ENCODE measurements at regions not wholly inside any gene's neighbourhood (a gene's known extent, or its start where the extent isn't known, plus 50 kb on each side); places are given as distances from the start of the nearest gene placed in this dataset.

DNA sequence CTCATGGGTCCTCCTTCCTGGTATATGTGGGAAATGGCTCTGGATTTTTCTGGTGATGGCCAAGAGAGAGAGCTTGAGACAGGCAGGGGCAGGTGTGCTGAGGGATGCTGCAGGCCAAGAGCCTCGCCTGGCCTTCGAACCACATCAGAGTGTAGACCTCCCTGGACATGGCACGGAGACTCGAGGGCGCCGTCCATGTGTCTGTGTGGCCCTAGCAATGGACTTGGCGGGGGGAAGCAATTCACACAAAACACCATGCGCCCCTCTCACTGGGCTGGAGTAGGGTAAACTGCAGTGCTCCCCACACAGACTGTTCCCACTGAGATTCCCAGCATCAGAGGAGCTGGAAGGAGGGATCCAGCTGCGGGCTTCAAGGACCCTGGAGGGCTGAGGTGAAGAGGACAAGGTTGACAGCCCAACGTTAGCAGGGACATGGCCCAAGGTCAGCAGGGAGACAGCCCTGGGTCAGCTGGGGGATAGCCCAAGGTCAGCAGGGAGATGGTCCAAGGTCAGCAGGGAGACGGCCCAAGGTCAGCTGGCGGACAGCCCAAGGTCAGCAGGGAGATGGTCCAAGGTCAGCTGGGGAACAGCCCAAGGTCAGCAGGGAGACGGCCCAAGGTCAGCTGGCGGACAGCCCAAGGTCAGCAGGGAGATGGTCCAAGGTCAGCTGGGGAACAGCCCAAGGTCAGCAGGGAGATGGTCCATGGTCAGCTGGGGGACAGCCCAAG, 75.4 kb upstream of the HDAC4 start:
- no peak for TF ChIP-seq EP300 (IDR thresholded peaks at IDR 0.05; ENCODE audit: low read depth)
- no peak for TF ChIP-seq POLR2AphosphoS5 (IDR thresholded peaks at IDR 0.05)
- no peak overlapping the region for H3K4me3 ChIP-seq
- in situ Hi-C loops (cut with MboI; ENCODE audit: low pct_ligation_motif_present in 1 of 4, low pct_unique_long_range_greater_than_20kb in 1 of 4, low sequenced_read_pairs in 3 of 4) (no loop called here), intact Hi-C loops (cut with DNase I; ENCODE audit: low total_unique reads) (no loop called here)
- no peaks in the 10 kb centered on the region for H3K36me3 ChIP-seq
- DNase-seq = no peak
- no peaks in the 10 kb centered on the region for H3K4me1 ChIP-seq
- 85 to 86% methylated on average over 7 to 14 of the region's 14 CpGs for WGBS, 2 donors (ENCODE audit: low coverage in 1 of 2)
- H3K9me3 ChIP-seq = no peaks in the 10 kb centered on the region
- no peaks in the 10 kb centered on the region for H3K27me3 ChIP-seq
- H3K27ac ChIP-seq = no peak overlapping the region

DNA sequence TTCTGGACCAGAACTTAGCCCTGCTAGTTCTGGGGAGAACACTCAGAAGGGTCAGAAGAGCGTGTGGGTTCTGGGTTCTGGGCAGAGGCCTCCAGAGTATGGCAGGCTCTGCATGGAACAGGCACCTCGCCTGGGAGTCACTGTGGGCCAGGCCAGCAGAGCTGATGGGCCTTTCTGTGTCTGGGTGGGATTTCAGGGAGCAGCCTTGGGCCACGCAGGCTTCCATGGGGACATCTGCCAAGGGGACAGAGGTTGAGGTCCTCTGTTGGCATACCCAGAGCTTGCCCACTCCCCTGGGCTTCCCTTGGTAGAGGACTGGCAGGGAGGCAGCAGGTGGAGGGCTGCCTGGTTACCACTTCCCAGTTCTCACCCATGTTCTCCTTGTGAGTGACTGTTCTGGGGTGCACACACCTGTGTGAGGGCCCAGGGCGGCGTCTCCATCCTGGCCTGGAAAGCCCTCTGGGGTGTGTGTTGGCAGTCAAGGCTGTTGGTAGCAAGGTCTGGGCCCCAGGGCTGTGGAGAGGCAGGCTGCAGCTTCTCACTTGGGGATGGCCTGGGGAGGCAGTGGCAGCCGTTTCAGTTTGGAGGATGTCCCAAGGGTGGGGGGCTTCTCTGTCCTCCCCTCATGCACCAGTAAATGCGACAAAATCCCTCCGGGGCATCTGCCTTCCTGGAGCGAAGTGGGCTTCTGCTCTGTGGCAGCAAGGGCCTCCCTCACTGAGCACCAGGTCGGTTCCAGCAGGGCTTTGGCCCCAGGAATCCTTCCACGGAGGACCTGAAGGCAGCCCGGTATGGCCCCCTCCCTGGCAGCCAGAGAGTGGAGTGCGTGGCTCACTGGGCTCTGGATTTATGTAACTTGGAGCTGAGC, 74.6 kb upstream of the HDAC4 start:
- H3K27me3 ChIP-seq = no peaks in the 10 kb centered on the region
- intact Hi-C loops (cut with DNase I; ENCODE audit: low total_unique reads) = no loop called here
- no peak overlapping the region for H3K4me3 ChIP-seq
- no peak for DNase-seq
- 69 to 100% methylated on average over 1 to 13 of the region's 13 CpGs for WGBS, 2 donors (ENCODE audit: low coverage in 1 of 2)
- no peaks in the 10 kb centered on the region for H3K4me1 ChIP-seq
- TF ChIP-seq POLR2A (IDR thresholded peaks at IDR 0.05) (no peak), EP300 (IDR thresholded peaks at IDR 0.05; ENCODE audit: low read depth) (no peak), POLR2AphosphoS5 (IDR thresholded peaks at IDR 0.05) (no peak)
- TF ChIP-seq, protein P1, sequence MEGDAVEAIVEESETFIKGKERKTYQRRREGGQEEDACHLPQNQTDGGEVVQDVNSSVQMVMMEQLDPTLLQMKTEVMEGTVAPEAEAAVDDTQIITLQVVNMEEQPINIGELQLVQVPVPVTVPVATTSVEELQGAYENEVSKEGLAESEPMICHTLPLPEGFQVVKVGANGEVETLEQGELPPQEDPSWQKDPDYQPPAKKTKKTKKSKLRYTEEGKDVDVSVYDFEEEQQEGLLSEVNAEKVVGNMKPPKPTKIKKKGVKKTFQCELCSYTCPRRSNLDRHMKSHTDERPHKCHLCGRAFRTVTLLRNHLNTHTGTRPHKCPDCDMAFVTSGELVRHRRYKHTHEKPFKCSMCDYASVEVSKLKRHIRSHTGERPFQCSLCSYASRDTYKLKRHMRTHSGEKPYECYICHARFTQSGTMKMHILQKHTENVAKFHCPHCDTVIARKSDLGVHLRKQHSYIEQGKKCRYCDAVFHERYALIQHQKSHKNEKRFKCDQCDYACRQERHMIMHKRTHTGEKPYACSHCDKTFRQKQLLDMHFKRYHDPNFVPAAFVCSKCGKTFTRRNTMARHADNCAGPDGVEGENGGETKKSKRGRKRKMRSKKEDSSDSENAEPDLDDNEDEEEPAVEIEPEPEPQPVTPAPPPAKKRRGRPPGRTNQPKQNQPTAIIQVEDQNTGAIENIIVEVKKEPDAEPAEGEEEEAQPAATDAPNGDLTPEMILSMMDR (IDR thresholded peaks at IDR 0.05) = no peak
- H3K36me3 ChIP-seq = no peaks in the 10 kb centered on the region
- H3K9me3 ChIP-seq = no peaks in the 10 kb centered on the region
- no peak overlapping the region for H3K27ac ChIP-seq
- in situ Hi-C loops (cut with MboI; ENCODE audit: low pct_ligation_motif_present in 1 of 4, low pct_unique_long_range_greater_than_20kb in 1 of 4, low sequenced_read_pairs in 3 of 4) = no loop called here

DNA sequence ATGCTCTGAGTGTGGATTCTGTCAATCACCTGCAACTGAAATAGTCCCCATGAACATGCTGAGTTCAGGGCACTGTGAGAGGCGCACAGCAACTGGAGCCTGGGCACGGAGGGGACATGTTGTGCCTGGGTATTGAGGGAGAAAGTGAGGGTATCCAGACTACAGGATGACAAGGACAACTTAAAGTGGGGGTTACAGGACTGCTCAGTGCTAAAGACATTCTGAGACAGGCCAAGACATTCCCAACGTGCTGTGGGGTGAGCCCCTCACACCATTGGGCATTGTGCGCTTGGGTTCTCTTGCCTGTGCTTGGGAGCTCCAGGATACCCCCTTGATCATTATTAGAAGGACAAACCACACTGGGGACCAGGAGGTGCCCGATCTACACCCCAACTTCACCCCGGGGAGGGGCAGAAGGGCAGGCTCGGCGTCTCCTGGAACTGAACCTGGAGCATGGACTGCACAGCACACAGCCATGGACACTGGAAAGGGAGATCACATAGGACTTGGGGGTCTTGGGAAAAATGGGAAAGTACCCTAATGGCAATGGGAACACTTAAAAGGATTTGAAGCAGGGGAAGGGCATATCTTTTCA, 72.5 kb upstream of the HDAC4 start:
- Histone ChIP-seq H3K9me3 (no peaks in the 10 kb centered on the region), H3K36me3 (no peaks in the 10 kb centered on the region), H3K27ac (no peak overlapping the region), H3K27me3 (no peaks in the 10 kb centered on the region), H3K4me1 (no peaks in the 10 kb centered on the region), H3K4me3 (no peak overlapping the region)
- in situ Hi-C loops (cut with MboI; ENCODE audit: low pct_ligation_motif_present in 1 of 4, low pct_unique_long_range_greater_than_20kb in 1 of 4, low sequenced_read_pairs in 3 of 4) = no loop called here
- TF ChIP-seq, protein P1 (IDR thresholded peaks at IDR 0.05) = no peak
- TF ChIP-seq POLR2A (IDR thresholded peaks at IDR 0.05) (no peak), POLR2AphosphoS5 (IDR thresholded peaks at IDR 0.05) (no peak), EP300 (IDR thresholded peaks at IDR 0.05; ENCODE audit: low read depth) (no peak)
- intact Hi-C loops (cut with DNase I; ENCODE audit: low total_unique reads) = no loop called here
- no peak for DNase-seq
- 80 to 87% methylated on average over 1 to 8 of the region's 8 CpGs for whole genome bisulfite sequencing, 2 donors (ENCODE audit: low coverage in 1 of 2)

DNA sequence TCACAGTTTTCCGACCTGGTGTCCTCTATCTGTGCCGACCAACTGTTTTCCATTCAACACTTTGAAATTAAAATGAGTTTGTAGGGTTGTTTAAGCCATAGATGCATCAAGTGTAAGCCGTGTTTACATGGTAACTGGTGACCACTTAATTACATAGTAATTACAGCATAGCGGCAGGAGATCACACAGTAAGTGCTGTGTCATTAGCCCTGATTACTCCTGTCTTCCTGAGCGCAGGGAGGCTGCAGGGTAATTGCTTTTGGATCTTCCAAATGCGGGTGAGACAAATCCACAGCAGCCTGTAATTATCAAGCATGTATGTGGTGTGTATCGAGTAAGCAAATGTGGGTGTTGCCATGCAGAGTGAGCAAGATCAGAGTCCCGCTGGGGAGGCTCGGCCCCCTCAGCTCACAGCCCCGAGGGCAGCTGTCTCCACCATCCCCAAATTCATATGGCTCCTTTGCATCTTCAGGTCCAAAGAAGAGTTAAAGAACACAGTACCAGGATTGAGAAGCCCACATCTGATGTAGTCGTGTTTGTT, 71.5 kb upstream of the HDAC4 start:
- no peaks in the 10 kb centered on the region for H3K27me3 ChIP-seq
- no peaks in the 10 kb centered on the region for H3K9me3 ChIP-seq
- H3K27ac ChIP-seq = no peak overlapping the region
- DNase-seq = no peak
- intact Hi-C loops (cut with DNase I; ENCODE audit: low total_unique reads) = no loop called here
- H3K4me1 ChIP-seq = no peaks in the 10 kb centered on the region
- H3K4me3 ChIP-seq = no peak overlapping the region
- in situ Hi-C loops (cut with MboI; ENCODE audit: low pct_ligation_motif_present in 1 of 4, low pct_unique_long_range_greater_than_20kb in 1 of 4, low sequenced_read_pairs in 3 of 4) = no loop called here
- TF ChIP-seq POLR2AphosphoS5 (IDR thresholded peaks at IDR 0.05) = no peak
- TF ChIP-seq, protein P1 (IDR thresholded peaks at IDR 0.05) = no peak
- no peak for TF ChIP-seq EP300 (IDR thresholded peaks at IDR 0.05; ENCODE audit: low read depth)
- TF ChIP-seq POLR2A (IDR thresholded peaks at IDR 0.05) = no peak
- no peaks in the 10 kb centered on the region for H3K36me3 ChIP-seq
- WGBS, 2 donors (ENCODE audit: low coverage in 1 of 2) = 48 to 50% methylated on average over 7 to 11 of the region's 11 CpGs
